OCI-LY1 (cell line): ENCODE measurements at regions not wholly inside any gene's neighbourhood (a gene's known extent, or its start where the extent isn't known, plus 50 kb on each side); places are given as distances from the start of the nearest gene placed in this dataset.

Experiments used
- H2AFZ ChIP-seq: fragments of 200-600 bp; sonication (generic), shearing (Covaris generic); 2 replicates; pipeline ENCODE4 v1.6.0; 2014; ENCODE audit warnings: antibody characterized with exemption, mild to moderate bottlenecking, low read length
- H3F3A ChIP-seq: fragments of 200-600 bp; sonication (generic), shearing (Covaris generic); 2 replicates; pipeline ENCODE4 v1.6.0; 2014; ENCODE audit warnings: mild to moderate bottlenecking, antibody characterized with exemption, low read length, moderate library complexity; ENCODE audit not compliant: insufficient read depth
- H3K27ac ChIP-seq: fragments of 200-600 bp; sonication (generic); 2 replicates; pipeline ENCODE4 v1.5.1; 2014; ENCODE audit warnings: low read length, mixed run types, mild to moderate bottlenecking, low read depth; ENCODE audit not compliant: poor library complexity, severe bottlenecking
- H3K27me3 ChIP-seq: fragments of 200-600 bp; sonication (generic); 2 replicates; pipeline ENCODE4 v1.6.0; 2014; ENCODE audit warnings: antibody characterized with exemption, mild to moderate bottlenecking, low read length, moderate library complexity; ENCODE audit not compliant: insufficient read depth
- H3K36me3 ChIP-seq: fragments of 200-600 bp; sonication (generic); 2 replicates; pipeline ENCODE4 v1.6.1; 2014; ENCODE audit warnings: mild to moderate bottlenecking, antibody characterized with exemption, low read length, moderate library complexity, mixed read lengths; ENCODE audit not compliant: insufficient read depth
- H3K4me1 ChIP-seq: fragments of 200-600 bp; sonication (generic); 2 replicates; pipeline ENCODE4 v1.5.1; 2014; ENCODE audit warnings: mild to moderate bottlenecking, low read length, moderate library complexity; ENCODE audit not compliant: insufficient read depth, severe bottlenecking
- H3K4me2 ChIP-seq: fragments of 200-600 bp; sonication (generic), shearing (Covaris generic); 2 replicates; pipeline ENCODE4 v1.6.1; 2014; ENCODE audit warnings: low read length
- H3K4me3 ChIP-seq: fragments of 200-600 bp; sonication (generic); 2 replicates; pipeline ENCODE4 v1.5.1; 2014; ENCODE audit warnings: low read length, low read depth, mild to moderate bottlenecking, mixed read lengths; ENCODE audit not compliant: poor library complexity, severe bottlenecking
- H3K79me2 ChIP-seq: fragments of 200-600 bp; shearing (Covaris generic); 2 replicates; pipeline ENCODE4 v1.6.1; 2016; ENCODE audit warnings: mixed run types, low read length, mixed read lengths; ENCODE audit not compliant: insufficient read depth
- H3K9ac ChIP-seq: fragments of 200-600 bp; sonication (generic), shearing (Covaris generic); 2 replicates; pipeline ENCODE4 v1.6.1; 2014; ENCODE audit warnings: mild to moderate bottlenecking, low read length, mixed read lengths
- H3K9me2 ChIP-seq: fragments of 200-600 bp; sonication (generic), shearing (Covaris generic); 2 replicates; pipeline ENCODE4 v1.6.1; 2014; ENCODE audit warnings: low read depth, mild to moderate bottlenecking, low read length, mixed read lengths
- H3K9me3 ChIP-seq: fragments of 200-600 bp; shearing (Covaris generic); 2 replicates; pipeline ENCODE4 v1.6.1; 2014; ENCODE audit warnings: low read length, mixed read lengths
- H4K20me1 ChIP-seq: fragments of 200-600 bp; sonication (generic), shearing (Covaris generic); 2 replicates; pipeline ENCODE4 v1.6.0; 2016; ENCODE audit warnings: mild to moderate bottlenecking, low read length; ENCODE audit not compliant: insufficient read depth
- EZH2 ChIP-seq: fragments of 200-600 bp; sonication (generic), shearing (Covaris generic); IDR thresholded peaks from 2 replicates; pipeline ENCODE4 v1.8.0; 2017; ENCODE audit warnings: borderline replicate concordance, mixed run types, mild to moderate bottlenecking, antibody characterized with exemption, low read length, moderate library complexity, mixed read lengths
- TF ChIP-seq, protein P1 (sequence below): fragments of 200-600 bp; sonication (generic), shearing (Covaris generic); IDR thresholded peaks from 2 replicates; pipeline ENCODE4 v1.5.1; 2017; ENCODE audit warnings: mild to moderate bottlenecking, antibody characterized with exemption, low read length, moderate library complexity, mixed read lengths

GRCh38 chr21:28828021-28828420 is 164.7 kb downstream of the LTN1 start:
- no peaks in the 10 kb centered on the region for H3K36me3 ChIP-seq
- H3K9me3 ChIP-seq: no peaks in the 10 kb centered on the region
- no peaks in the 10 kb centered on the region for H3K9me2 ChIP-seq
- H3K27ac ChIP-seq: no peak overlapping the region
- H4K20me1 ChIP-seq: no peaks in the 10 kb centered on the region
- TF ChIP-seq, protein P1, sequence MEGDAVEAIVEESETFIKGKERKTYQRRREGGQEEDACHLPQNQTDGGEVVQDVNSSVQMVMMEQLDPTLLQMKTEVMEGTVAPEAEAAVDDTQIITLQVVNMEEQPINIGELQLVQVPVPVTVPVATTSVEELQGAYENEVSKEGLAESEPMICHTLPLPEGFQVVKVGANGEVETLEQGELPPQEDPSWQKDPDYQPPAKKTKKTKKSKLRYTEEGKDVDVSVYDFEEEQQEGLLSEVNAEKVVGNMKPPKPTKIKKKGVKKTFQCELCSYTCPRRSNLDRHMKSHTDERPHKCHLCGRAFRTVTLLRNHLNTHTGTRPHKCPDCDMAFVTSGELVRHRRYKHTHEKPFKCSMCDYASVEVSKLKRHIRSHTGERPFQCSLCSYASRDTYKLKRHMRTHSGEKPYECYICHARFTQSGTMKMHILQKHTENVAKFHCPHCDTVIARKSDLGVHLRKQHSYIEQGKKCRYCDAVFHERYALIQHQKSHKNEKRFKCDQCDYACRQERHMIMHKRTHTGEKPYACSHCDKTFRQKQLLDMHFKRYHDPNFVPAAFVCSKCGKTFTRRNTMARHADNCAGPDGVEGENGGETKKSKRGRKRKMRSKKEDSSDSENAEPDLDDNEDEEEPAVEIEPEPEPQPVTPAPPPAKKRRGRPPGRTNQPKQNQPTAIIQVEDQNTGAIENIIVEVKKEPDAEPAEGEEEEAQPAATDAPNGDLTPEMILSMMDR: no peak
- no peak for TF ChIP-seq EZH2
- H3K4me2 ChIP-seq: no peak overlapping the region
- H3K9ac ChIP-seq: no peak overlapping the region
- H3K27me3 ChIP-seq: no peaks in the 10 kb centered on the region
- no peaks in the 10 kb centered on the region for H3K4me1 ChIP-seq
- no peaks in the 10 kb centered on the region for H3K79me2 ChIP-seq
- no peak overlapping the region for H3K4me3 ChIP-seq
- H2AFZ ChIP-seq: no peak overlapping the region
- H3F3A ChIP-seq: no peaks in the 10 kb centered on the region

DNA sequence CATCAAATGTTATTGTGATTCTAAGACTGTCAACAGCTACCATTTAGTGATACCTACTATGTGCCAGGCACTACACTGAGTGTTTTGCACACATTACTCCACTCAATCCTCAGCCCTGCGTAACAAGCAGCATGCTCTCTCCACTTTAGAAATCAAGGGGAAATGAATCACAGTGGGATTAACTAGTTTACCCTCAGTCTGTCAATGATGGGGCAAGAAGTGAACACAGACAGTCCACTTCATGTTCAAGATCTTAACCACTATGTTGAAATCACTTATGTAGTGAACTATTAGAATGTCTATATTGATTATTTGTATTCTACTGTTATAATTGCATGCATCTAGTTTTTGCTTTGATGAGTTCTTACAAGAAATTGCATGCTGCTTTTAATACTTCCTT is 165.3 kb downstream of the LTN1 start:
- Histone ChIP-seq H3K36me3 (no peaks in the 10 kb centered on the region), H3K9ac (no peak overlapping the region), H3K9me2 (no peaks in the 10 kb centered on the region), H3K79me2 (no peaks in the 10 kb centered on the region), H3K4me2 (no peak overlapping the region), H3K27me3 (no peaks in the 10 kb centered on the region), H3F3A (no peaks in the 10 kb centered on the region), H3K4me3 (no peak overlapping the region), H4K20me1 (no peaks in the 10 kb centered on the region), H3K9me3 (no peaks in the 10 kb centered on the region), H3K27ac (no peak overlapping the region), H3K4me1 (no peaks in the 10 kb centered on the region), H2AFZ (no peak overlapping the region)
- TF ChIP-seq, protein P1: no peak
- TF ChIP-seq EZH2: no peak

GRCh38 chr21:28826569-28826968 is 166.1 kb downstream of the LTN1 start:
- Histone ChIP-seq H3K9me3 (no peaks in the 10 kb centered on the region), H3K4me3 (no peak overlapping the region), H3F3A (no peaks in the 10 kb centered on the region), H3K9ac (no peak overlapping the region), H3K27me3 (no peaks in the 10 kb centered on the region), H3K79me2 (no peaks in the 10 kb centered on the region), H3K4me1 (no peaks in the 10 kb centered on the region), H3K9me2 (no peaks in the 10 kb centered on the region), H3K36me3 (no peaks in the 10 kb centered on the region), H2AFZ (no peak overlapping the region), H4K20me1 (no peaks in the 10 kb centered on the region), H3K27ac (no peak overlapping the region), H3K4me2 (no peak overlapping the region)
- no peak for TF ChIP-seq EZH2
- TF ChIP-seq, protein P1: no peak
